ENCODE measurements at regions not wholly inside any gene's neighbourhood (a gene's known extent, or its start where the extent isn't known, plus 50 kb on each side); places are given as distances from the start of the nearest gene placed in this dataset.

GRCh38 chr3:157816896-157817295 lies 289.3 kb downstream of the SHOX2 start:
- DNase-seq (ENCODE audit: low read depth in 1 of 2, low spot score in 2 of 2) (no peak), FAIRE-seq (no peak)
- H3K9ac ChIP-seq (replicated peaks in 1 of 4; ENCODE audit: extremely low read depth in 1 of 4, low read depth in 3 of 4, low read length in 3 of 4), result no peak overlapping the region
- no peaks in the 10 kb centered on the region for H3K36me3 ChIP-seq (ENCODE audit: control insufficient read depth in 2 of 4, insufficient read depth in 4 of 4, low read length in 3 of 4)
- H3K23me2 ChIP-seq (ENCODE audit: low read depth, low read length), result no peaks in the 10 kb centered on the region
- H4K91ac ChIP-seq (replicated peaks; ENCODE audit: insufficient read length, low read length), result no peak overlapping the region
- no peaks in the 10 kb centered on the region for H3K9me3 ChIP-seq (ENCODE audit: insufficient read depth in 2 of 2, low read depth in 1 of 2, low read length in 1 of 2)
- H2BK15ac ChIP-seq (ENCODE audit: low read length), result no peak overlapping the region
- H2BK12ac ChIP-seq (ENCODE audit: low read depth, low read length), result no peak overlapping the region
- no peak overlapping the region for H3K23ac ChIP-seq (ENCODE audit: insufficient read length)
- no peaks in the 10 kb centered on the region for H3K79me1 ChIP-seq (ENCODE audit: low read depth, low read length)
- no peak overlapping the region for H3K27ac ChIP-seq (ENCODE audit: low read depth, low read length)
- H4K8ac ChIP-seq (ENCODE audit: extremely low read depth, insufficient read depth, low read length), result no peak overlapping the region
- H3K4me2 ChIP-seq (ENCODE audit: insufficient read depth in 1 of 2, low read depth in 2 of 2, low read length in 2 of 2), result no peak overlapping the region
- 89% methylated on average over 1 of the region's 1 CpG; no CpG with 5 or more reads in 1 of the 2 experiments for WGBS, 2 experiments (ENCODE audit: extremely low coverage in 1 of 2, insufficient coverage in 1 of 2, insufficient read length in 1 of 2, insufficient replicate concordance in 2 of 2, low coverage in 1 of 2, low lambda C conversion rate in 2 of 2, missing lambda C conversion rate in 1 of 2)
- H2BK20ac ChIP-seq (ENCODE audit: low read length), result no peak overlapping the region
- no peak overlapping the region for H4K5ac ChIP-seq (ENCODE audit: insufficient read length, low read depth, low read length)
- no peak overlapping the region for H3K18ac ChIP-seq (ENCODE audit: extremely low read depth, low read length)
- CTCF ChIA-PET (ENCODE audit: partially characterized antibody), result no interaction called here
- TF ChIP-seq KDM1A (IDR thresholded peaks at IDR 0.05; ENCODE audit: borderline replicate concordance, low read length) (no peak), PHF8 (conservative IDR thresholded peaks at IDR 0.05; ENCODE audit: low read depth, low read length) (no peak), CREB1 (IDR thresholded peaks at IDR 0.05) (no peak), CHD1 (IDR thresholded peaks at IDR 0.05; ENCODE audit: low read depth, low read length) (no peak), SIX5 (IDR thresholded peaks at IDR 0.05; ENCODE audit: low read depth, low read length) (no peak), BCL11A (IDR thresholded peaks at IDR 0.05; ENCODE audit: low read depth in 2 of 2, low read length in 2 of 2) (no peak), JUND (IDR thresholded peaks at IDR 0.05; ENCODE audit: low read length) (no peak)
- H3K14ac ChIP-seq (ENCODE audit: insufficient read length), result no peak overlapping the region
- POLR2A ChIA-PET (ENCODE audit: partially characterized antibody), result no interaction called here
- H4K20me1 ChIP-seq (replicated peaks in 1 of 2; ENCODE audit: control insufficient read depth in 1 of 2, insufficient read depth in 2 of 2, low read length in 2 of 2), result no peaks in the 10 kb centered on the region
- H3K4ac ChIP-seq (replicated peaks; ENCODE audit: insufficient read length, low read depth, low read length), result no peak overlapping the region
- no peak overlapping the region for H2AK5ac ChIP-seq (ENCODE audit: low read depth, low read length)
- no peak overlapping the region for H3K56ac ChIP-seq (replicated peaks; ENCODE audit: insufficient read length, low read depth, low read length)
- no peak overlapping the region for H2AFZ ChIP-seq (ENCODE audit: low read length)
- H3K4me1 ChIP-seq (replicated peaks in 1 of 4; ENCODE audit: control insufficient read depth in 3 of 4, insufficient read depth in 4 of 4, low read length in 3 of 4), result no peaks in the 10 kb centered on the region; a peak in 1 of 7 replicates
- H2BK5ac ChIP-seq (ENCODE audit: low read depth, low read length), result no peak overlapping the region
- H3K27me3 ChIP-seq (replicated peaks in 1 of 4; ENCODE audit: control insufficient read depth in 3 of 4, extremely low read depth in 1 of 4, insufficient read depth in 3 of 4, low read length in 3 of 4), result no peaks in the 10 kb centered on the region
- H3K79me2 ChIP-seq (ENCODE audit: control insufficient read depth in 1 of 2, insufficient read depth in 2 of 2, low read length in 2 of 2), result no peaks in the 10 kb centered on the region
- no peak overlapping the region for H3K4me3 ChIP-seq (ENCODE audit: extremely low read depth in 1 of 4, insufficient read depth in 2 of 4, low read depth in 3 of 4, low read length in 4 of 4)
- H2BK120ac ChIP-seq (replicated peaks; ENCODE audit: low read depth, low read length), result no peak overlapping the region
